ENCODE measurements at regions not wholly inside any gene's neighbourhood (a gene's known extent, or its start where the extent isn't known, plus 50 kb on each side); places are given as distances from the start of the nearest gene placed in this dataset.
"Not testable (repeated sequence)": the region's sequence is repeated elsewhere in the genome, so short reads cannot be mapped to it uniquely, and the experiment has no call there.

DNA sequence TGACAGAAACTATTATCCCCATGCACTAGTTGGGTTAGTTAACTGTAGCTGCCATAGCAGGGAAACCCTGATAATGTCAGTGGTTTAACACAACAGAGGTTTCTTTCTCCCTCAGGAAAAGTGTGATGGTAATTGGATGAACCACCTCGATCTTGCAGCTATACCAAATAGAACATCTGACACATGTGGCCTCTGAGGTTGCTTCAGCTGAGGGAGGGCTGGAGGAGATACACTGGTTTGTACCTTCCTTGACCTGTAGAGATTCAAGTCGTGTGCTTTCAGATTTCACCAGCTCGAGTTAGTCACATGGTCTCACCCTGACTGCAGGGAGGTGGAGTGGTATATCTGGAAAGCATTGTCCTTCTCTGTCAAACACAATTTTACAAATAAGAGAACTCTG is 147.2 kb upstream of the SFRP2 start:
- DNase-seq (ENCODE audit: low spot score): no peak

DNA sequence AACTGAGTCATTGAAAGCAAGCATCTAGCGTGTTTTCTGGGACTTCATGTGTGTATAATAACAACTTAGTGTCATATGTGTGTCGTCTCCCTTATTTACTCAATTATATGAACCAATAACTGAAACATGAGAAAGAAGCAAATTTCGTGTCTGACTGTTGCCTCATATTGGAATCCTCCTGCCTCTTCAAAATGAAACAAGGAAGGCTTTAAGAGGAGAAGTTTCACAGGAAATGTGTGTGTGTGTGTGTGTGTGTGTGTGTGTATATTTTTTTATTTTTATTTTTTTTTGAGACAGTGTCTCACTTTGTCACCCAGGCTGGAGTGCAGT is 145.8 kb upstream of the SFRP2 start:
- no peak for DNase-seq (ENCODE audit: low spot score)

DNA sequence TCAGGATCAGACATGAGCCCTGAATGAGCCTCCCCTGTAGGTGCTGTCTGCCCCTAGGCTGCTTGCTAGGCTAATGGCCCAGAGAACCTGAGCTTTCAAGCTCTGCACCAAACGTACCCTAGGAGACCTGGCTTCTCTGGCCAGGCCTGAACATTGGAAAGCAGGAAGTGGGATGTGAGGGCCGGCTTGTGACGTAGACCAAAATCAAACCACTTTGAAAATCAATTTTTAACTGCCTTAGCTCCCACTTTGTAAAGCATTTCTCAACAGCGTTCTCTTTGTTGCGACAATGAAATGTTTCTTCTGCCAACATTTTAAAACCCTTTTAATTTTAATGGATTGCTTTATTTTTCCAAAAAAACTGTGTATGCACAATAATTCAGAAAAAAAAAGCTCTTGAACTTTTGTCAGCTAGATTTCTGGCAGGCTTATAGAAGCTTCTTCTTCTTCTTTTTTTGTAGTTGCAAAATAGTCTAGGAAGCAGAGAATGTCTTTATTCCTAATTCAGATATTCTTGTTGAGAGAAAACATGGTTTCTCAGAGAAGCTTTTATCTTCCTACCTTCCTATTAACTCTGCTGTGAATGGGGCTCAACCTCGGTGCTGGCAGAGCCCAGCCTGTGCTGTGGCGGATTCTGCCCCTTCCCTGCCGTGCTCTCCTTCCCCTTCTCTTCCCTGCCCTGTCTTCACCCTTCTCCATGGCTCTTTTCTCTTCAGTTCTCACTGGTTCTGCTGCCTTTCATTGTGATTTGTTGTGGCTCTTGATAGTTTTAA is 145.2 kb upstream of the SFRP2 start:
- no peak for DNase-seq (ENCODE audit: low spot score)

DNA sequence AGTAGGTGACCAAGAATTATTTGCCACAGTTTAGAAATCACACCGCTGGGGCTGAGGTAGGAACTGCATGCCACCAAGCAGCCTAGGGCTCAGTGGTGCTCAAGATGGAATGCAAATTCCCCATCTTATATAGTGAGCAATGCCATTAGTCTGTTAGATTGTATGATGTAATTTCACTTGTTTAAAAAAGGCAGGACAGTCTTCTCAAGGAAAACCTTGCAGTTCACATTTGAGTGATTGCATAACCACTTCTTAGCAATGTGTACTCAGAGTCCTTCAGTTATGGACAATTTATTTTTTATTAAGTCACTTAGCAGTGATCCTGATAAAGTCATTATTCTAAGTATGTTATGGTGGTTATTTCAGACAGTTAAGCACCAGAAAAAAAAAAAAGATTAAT is 142.9 kb upstream of the SFRP2 start:
- no peak for DNase-seq (ENCODE audit: low spot score)

DNA sequence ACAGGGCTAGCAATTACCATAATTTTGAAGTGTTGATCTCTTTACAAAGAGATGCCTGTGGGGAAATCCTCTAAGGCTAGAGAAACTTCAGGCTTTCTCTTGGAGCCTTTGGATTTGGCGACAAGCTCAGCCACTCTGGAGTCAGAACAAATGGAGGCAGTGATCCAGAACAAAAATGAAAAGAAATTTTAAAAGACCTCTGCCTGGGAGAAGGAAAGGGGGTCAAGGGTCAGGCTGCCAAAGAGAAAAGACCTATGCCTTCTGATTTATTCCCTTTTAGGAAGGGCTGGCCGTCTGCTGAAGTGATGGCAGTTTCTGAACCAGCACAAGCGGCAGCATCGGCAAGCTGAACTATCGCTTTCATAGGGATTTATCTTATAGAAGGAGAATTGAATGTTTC is 140.8 kb upstream of the SFRP2 start:
- no peak for DNase-seq (ENCODE audit: low spot score)

DNA sequence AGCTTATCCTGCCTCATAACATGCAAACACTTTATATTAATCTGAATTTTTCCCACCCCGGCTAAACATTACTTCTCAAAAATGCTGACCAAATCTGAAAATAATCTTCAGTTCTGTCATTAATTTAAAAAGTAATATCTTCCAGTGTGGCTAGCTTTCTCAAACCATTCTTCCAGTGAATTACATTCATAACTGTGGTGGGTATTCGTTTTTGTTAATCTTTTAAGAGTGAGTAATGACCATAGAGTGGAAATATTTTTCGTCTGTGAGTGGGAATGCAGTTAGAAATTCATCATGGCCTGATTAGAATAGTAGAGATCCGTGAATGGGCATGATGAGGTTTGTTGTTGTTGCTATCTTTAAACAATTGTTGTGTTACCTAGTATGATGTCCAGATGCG is 138.6 kb upstream of the SFRP2 start:
- DNase-seq (ENCODE audit: low spot score): no peak

DNA sequence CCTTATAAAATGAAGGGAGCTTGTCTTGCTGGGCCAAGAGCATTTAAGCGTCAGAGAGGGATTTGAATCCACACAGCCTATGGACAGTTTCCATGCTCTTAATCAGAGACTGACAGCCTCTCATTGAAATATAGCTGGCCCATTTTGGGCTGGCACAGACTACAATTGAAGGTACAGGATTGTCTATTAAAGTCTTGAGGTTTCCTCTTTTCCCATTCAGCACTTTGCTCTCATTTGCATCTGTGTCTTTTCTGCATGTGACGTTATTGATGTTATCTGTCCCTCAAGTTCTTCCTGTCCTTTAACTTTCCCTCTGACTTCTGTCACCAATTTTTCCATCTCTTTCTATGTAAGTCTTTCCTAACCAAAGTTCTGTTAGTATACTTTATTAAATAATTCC is 133.3 kb upstream of the SFRP2 start:
- no peak for DNase-seq (ENCODE audit: low spot score)

DNA sequence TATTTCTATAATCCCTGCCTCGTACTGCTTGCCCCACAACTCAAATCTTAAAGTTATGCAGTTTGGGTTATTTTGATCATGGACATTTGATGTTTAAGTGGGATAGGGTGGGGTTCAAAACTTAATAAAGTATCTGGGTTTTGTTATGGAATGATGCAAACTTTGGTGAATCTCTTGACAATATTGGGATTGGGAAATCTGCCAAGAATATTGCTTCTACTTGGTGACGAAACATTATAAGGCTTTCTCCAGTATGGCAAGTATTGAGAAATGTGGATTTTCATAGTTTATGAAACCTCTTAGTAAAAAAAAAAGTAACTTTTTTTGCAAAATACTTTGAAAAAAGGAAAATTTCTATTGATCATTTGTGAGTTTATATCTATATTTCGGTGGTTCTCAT is 130.8 kb upstream of the SFRP2 start:
- no peak for DNase-seq (ENCODE audit: low spot score)

DNA sequence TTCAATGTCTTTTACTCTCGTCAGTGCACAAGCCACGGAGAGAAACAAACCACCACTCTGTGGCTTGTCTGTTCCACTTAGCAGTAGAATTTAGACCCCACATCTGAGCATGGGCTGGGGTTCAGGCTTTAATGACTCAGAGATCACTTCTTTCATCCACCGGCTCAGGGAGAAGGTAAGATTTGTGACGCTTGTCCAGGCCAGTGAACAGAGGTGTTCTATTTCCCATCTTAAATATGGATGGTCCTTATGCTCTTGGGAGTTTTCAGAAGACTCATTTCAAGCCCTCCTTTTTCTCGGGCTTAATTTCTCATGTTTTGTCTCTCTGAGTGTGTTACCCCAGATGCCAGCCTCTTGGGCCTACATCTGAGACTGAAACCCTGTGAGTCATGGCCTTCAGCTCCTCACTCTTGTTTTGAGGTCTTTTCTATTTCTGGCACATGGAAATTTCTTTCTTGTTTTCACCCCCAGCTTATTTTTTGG is 127.4 kb upstream of the SFRP2 start:
- no peak for DNase-seq (ENCODE audit: low spot score)

DNA sequence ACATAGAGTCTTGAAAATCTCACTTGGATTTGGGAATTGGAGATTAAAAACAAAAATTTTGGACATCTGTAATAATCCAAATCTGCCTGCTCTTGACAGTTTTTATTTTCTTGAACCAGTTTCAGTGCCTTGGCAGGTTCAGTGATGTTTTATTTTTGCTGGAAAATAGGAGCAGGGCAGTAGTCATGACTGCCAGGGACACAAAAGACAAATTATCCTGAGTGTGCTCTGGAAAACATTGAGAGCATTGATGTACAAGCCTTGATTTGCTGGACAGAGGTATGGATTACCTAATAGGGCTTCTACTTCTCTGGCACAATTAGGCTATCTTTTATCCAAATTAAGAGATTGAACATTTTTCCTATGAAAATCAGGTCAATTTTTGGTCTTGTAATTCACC is 123.4 kb upstream of the SFRP2 start:
- DNase-seq (ENCODE audit: low spot score): no peak

DNA sequence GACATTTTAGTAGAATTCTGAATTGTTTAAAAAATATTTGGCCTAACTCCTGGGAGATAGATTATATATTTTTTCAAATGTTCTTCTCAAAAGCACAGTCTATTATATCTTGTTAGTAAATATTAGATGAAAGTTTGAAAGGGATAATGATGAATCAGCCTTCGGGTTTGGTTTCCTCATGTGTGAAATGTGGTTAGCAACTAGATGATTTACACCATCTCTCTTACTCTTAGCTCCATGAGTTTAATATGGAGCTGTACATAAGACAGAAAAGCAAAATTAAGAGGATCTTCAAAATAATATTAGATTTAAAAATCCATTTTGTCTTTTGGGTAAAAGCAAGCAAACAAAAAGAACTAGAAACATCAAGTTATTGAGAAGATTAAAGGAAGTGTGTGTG is 120.8 kb upstream of the SFRP2 start:
- DNase-seq (ENCODE audit: low spot score): no peak

DNA sequence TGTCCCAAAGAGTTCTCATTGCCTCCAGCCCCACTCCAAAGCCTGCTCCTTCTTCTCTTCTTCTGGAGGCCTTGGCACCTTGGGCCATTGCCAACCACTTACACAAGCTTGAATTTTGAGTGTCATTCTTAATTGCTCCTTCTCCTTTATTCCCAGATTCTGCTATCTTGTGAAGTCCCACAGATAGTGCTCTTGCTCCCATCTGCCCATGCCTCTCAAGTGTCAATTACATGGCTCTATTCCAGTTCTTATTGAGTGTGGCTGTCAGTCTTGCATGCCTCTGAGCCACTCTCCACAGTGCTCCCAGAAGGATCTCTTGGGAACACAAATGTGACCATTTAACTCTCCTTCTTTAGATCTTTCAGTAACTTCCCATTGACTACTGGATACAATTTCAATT is 117.3 kb upstream of the SFRP2 start:
- DNase-seq (ENCODE audit: low spot score): no peak

DNA sequence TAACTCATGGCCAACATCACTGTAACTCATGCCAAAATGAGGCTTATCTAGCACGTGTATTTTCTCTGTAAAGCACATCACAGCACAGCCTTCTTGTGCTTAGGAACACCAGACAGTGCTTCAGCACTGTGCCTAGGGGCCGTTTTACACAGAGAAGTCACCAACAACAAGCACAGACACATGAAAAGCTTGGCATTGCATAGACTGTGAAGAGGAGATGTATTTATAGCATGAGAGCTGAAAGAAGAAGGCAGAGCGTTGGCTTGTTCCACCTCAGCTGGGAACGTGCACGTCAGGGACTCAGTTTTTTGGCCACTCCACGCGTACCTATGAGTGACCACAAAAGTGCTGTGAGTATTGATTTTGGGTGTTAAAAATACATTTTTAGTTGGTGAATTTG is 116.3 kb upstream of the SFRP2 start:
- DNase-seq (ENCODE audit: low spot score): no peak

DNA sequence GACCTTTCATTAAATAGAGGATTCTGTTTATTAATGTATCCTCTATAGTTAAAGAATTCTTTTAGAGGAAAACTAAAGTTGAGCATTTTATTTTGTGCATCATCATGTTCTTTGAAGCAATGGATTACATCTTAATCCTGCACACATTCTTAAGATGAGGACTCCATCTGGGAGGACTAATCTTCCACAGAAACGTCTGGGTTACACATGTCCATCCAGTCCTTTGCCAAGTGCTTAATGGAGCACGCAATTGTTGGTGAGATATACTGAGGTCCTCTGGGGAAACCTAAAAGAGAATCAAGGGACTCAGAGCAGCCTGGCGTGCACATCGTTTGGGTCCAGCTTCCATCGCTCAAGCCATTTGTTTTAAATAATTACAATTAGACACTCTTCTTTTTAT is 115.1 kb upstream of the SFRP2 start:
- no peak for DNase-seq (ENCODE audit: low spot score)

DNA sequence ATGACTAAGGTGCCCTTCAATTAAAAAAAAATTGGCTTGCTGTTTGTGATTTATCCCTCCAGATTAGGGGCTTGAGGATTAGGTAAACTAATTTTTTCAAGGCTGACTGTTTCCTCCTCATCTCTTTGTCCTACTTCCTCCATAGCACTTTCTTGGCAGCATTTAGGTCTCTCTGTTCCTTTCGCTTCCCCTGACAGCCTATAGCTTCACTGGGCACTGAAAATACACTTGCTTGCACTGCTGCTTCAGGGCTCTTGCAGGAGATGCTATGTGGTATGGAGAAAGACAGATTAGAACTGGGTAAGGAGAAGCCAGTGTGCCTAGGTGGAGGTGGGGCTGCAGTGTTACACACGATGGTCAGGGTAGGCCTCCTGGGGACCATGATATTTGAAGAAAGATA is 112.3 kb upstream of the SFRP2 start:
- DNase-seq (ENCODE audit: low spot score): no peak

DNA sequence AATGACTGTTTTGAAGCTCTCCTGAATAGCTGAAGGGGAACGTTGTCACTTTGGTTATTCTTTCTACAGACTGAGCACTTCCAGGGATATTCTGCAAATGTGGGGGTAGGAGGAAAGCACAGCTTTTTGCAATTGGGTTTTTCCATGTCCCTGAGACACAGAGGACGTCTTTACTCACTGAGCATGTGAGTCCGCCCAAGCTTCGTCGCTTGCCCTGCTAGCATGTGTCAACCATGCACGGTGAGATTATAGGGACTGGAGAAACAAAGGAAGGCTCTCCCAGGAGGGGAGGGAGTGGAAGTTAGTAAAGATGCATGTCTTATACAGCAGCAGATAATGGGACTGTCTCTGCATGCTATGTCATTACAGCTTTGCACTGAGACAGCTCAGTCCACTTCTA is 111.5 kb upstream of the SFRP2 start:
- DNase-seq (ENCODE audit: low spot score): no peak

DNA sequence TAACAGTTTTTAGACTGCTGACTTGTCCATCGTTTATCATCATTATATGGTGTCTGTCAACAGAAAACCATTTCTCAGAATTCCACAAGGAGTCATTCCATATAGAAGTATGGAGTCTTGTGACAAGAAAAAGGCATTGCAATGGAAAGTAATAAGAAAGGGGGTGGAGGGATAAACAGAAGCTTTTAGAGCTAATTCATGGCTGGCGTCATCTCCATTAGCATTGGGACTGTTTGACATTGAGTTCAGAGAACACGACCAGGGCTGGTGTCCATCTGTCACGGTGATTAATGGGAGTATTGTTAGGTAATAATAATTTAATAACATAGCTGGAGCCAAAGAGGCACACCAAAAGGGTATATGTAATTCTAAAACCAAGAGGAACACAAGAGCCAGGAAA is 101.9 kb upstream of the SFRP2 start:
- no peak for DNase-seq (ENCODE audit: low spot score)

DNA sequence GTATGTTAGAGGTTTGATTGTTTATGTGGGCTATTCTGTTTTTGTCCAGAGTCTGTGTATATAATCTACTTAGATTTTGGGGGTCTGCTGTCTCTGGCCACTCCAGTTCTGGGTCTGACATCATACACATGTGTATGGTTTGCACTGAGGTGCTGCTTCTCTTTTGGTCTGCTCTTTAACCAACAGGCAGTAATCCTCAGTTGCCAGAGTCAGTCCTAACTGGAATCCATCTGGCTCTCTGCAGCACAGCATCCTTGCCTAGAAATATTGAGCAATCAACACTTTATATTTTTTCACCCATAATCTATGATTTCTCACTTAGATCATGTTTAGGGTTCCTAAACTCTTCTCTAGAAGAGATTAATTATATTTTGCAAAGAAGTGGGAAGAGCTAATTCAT is 98.3 kb upstream of the SFRP2 start:
- no peak for DNase-seq (ENCODE audit: low spot score)

DNA sequence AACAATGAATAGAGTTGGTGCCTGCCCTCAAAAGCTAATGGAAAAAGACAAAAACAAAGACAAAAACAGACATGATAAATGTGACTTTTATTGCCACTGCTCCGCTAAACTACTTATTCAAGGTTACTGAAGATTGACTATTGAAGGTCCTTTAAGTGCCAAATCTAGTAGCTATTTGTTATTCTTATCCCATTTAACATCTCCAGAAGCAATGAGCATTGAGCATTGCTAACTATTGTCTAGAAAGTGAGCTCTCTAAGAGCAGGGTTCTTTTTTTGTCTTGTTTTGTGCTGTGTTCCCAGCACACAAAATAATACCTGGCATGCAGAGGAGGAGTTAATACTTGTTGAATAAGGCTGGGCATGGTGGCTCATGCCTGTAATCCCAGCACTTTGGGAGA is 95.4 kb upstream of the SFRP2 start:
- no peak for DNase-seq (ENCODE audit: low spot score)

DNA sequence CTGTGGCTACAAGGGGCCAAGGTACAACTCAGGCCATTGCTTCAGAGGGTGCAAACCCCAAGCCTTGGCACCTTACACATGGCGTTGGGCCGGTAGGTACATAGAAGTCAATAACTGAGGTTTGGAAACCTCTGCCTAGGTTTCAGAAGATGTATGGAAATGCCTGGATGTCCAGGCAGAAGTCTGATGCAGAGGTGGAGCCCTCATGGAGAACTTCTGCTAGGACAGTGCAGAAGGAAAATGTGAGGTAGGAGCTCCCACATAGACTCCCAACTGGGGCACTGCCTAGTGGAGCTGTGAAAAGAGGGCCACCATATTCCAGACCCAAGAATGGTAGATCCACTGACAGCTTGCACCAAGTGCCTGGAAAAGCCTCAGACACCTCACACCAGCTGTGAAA is 92.1 kb upstream of the SFRP2 start:
- no peak for DNase-seq (ENCODE audit: low spot score)

DNA sequence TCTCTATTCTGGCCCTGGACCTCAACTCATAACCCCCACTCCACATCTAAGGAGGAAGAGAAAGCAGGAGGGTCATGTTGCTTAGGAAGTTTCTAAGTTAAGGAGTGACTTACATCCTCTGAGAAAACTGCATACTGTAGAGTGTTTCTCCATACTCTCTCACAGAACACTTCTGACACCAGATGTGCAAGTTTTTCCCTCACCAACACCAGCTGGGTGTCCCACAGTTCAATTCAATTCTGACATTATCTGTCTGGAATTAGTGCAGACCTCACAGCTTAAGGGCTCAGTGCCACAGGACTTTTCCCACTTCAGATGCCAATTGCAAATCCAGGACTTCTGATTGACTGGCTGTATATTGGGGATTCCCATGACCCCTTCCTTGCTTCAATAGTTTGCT is 89.0 kb upstream of the SFRP2 start:
- DNase-seq (ENCODE audit: low spot score): no peak

DNA sequence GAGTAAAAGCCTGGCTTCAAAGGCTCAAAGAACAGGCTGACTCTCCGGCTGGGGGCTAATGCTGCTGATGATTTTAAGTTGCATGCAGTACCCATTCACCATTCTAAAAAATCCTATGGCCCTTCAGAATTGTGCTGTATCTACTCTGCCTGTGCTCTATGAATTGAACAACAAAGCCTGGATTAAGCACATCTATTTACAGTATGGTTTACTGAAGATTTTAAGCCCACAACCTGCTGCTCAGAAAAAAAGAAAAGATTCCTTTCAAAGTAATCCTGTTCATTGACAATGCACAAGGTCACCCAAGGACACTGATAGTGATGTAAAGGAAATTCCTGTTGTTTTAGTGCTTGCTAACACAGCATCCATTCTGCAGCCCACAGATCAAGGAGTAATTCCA is 84.9 kb upstream of the SFRP2 start:
- no peak for DNase-seq (ENCODE audit: low spot score)

DNA sequence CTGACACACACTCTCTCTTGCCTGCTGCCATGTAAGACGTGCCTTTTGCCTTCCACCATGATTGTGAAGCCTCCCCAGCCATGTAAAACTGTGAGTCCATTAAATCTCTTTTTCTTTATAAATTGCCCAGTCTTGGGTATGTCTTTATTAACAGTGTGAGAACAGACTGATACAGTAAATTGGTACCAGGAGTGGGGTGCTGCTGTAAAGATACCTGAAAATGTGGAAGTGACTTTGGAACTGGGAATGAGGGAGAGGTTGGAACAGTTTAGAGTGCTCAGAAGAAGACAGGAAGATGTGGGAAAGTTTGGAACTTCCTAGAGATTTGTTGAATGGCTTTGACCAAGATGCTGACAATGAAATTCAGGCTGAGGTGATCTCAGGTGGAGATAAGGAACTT is 77.9 kb upstream of the SFRP2 start:
- DNase-seq (ENCODE audit: low spot score): not testable (repeated sequence)

DNA sequence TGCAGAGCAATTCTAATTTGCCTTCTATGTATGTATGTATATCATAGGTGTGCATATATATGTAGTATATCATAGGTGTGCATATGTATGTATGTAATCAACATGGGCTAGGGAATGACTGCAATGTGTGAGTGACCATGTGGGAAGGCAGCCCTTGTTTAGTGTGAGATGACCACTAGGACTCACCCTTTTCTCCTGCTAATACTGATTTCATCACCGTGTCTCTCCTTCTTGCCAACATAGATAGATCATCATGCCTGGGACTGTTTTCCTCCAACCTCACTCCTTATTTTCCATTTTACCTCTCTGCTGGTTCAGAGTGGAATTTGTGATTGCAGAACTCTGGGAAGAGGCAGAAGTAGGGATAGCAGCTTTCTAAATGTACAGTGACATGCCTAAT is 63.6 kb upstream of the SFRP2 start:
- no peak for DNase-seq (ENCODE audit: low spot score)
